Fibroblast of the conjunctiva (primary cell): ENCODE measurements at regions not wholly inside any gene's neighbourhood (a gene's known extent, or its start where the extent isn't known, plus 50 kb on each side); places are given as distances from the start of the nearest gene placed in this dataset.
"Not testable (repeated sequence)": the region's sequence is repeated elsewhere in the genome, so short reads cannot be mapped to it uniquely, and the experiment has no call there.

Source experiments
- DNase-seq: peaks from one replicate; pipeline ENCODE4 v3.0.0-alpha.2; 2010; ENCODE audit warnings: low read depth

DNA sequence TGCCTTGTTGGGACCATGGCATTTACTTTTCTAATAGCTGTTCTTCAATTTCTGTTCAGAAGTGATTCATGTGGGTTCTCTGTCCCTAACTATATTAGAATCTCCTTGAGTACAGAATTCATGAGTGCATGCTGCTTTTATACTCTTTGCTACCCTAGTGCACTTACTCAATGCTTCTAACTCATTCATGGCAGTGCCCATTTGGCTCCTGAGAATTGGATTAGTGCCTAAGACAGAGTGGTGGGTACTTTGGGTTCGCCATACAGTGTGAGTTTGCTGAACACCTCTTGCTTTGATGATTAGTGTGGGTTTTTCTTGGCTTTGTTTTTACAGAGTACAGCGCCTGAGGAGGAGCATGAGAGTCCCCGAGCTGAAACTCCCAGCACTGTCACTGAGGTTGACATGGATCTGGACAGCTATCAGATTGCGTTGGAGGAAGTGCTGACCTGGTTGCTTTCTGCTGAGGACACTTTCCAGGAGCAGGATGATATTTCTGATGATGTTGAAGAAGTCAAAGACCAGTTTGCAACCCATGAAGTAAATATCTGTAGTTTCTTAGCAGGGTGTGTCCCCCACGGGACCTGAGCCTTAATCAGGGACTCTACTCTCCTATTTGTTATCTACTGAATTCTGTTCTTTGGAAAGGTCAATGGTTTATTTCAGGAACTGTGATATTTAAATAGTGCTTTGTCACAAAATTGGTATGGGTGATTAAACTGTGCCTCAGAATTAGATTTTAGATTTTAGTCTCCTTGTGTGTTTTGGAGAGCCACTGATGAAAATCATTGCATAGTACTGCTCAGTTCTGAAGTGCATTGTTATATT is 150.7 kb downstream of the UTRN start:
- DNase-seq: no peak

DNA sequence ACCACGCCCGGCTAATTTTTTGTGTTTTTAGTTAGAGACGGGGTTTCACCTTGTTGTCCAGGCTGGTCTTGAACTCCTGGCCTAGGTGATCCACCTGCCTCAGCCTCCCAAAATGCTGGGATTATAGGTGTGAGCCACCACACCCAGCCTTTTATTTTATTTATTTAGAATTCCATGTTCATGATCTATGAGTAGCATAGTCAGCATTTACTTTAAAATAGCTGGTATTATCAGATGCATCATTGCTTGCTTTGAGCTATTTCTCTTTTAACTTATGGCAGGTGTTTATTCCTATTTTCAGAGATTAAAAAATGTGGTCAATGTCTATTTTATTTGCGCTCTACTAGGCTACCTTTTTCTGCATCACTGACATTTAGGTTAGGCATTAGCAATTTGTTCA is 152.0 kb downstream of the UTRN start:
- no peak for DNase-seq

DNA sequence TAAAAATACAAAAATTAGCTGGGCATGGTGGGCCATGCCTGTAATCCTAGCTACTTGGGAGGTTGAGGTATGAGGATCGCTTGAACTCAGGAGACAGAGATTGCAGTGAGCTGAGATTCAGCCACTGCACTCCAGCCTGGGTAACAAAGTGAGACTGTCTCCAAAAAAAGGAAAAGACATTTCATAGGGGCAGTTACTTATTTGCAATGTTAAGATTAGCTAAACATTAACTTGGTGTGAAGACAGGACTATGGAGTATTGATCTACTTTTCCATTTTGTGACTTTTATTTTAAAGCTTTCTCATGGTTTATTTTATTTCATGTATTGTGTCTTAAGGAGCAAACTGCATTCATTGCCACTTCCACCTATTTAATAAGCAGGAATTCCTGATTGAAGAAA is 153.0 kb downstream of the UTRN start:
- DNase-seq: no peak

DNA sequence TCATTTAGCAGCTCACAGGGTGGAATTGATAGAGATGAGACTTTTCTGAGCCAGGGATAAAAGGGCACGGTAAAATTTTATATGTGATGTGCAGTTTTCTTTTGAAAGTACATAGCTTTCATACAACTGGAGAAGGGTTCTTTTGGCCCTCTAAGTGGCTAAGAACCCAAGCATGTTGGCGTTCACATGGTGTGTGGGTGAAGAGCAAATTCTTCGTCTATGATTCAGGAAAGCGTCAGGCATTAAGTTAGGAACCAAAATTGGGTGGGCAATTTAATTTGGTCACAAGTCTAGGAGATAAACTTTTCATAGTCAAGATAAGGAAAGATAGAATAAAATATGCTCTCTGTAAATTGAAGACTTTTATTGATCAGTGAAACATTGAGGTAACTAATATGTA is 153.9 kb downstream of the UTRN start:
- no peak for DNase-seq

DNA sequence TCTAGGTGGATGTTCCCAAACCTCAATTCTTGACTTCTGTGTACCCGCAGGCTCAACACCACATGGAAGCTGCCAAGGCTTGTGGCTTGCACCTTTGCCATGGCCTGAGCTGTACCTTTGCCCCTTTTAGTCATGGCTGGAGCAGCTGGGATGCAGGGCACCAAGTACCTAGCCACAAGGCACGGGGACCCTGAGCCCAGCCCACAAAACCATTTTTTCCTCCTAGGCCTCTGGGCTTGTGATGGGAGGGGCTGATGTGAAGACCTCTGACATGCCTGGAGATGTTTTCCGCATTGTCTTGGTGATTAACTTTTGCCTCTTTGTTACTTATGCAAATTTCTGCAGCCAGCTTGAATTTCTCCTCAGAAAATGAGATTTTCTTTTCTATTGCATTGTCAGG is 156.7 kb downstream of the UTRN start:
- not testable (repeated sequence) for DNase-seq

DNA sequence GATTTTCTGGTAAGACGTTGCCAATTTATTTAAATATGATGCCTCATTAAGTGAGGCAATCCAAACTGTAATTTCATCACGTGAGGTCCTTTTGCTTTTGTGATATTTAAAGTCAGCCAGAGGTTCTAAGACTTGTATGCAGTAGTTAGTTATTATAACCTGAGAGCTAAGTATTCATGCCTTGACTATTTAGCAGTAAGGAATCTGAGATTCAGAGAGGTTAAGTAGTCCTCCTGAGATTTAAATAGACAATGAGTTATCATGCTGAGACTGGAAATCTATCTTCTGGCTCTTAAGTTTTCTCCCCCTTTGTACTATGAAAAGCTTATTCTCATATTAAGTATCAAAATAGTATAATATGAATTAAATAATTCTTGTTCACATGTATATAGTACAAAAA is 158.0 kb downstream of the UTRN start:
- no peak for DNase-seq

DNA sequence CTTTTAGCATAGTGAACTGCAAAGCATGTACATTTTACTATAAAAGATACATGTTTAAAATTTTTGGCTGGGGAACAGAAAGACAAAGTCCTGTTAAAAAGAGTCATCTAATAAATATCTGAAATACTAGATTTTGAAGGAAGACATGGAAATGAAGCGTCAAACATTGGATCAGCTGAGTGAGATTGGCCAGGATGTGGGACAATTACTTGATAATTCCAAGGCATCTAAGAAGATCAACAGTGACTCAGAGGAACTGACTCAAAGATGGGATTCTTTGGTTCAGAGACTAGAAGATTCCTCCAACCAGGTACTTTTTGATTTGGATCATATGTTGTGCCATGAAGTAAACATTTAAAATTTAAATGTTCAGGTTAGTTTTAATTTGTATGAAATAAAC is 162.3 kb downstream of the UTRN start:
- DNase-seq: no peak

DNA sequence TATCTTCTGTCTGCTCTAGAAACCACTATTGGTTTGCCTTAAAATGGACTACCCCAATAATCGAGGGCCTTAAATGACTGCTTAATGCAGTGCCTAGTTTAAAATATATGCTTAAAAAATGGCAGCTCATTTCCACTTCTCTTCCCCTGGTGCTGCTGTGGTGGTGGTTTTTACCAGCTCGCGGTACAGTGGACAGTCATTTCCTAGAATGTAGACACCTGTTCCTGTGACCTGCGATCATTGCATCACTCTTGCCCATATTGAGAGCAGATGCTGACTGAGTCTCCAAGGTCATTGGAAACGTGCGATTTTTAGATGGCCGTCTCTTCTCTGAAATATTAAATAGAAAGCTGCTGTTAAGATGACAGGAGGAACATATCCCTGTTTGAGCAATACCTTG is 164.1 kb downstream of the UTRN start:
- DNase-seq: no peak

DNA sequence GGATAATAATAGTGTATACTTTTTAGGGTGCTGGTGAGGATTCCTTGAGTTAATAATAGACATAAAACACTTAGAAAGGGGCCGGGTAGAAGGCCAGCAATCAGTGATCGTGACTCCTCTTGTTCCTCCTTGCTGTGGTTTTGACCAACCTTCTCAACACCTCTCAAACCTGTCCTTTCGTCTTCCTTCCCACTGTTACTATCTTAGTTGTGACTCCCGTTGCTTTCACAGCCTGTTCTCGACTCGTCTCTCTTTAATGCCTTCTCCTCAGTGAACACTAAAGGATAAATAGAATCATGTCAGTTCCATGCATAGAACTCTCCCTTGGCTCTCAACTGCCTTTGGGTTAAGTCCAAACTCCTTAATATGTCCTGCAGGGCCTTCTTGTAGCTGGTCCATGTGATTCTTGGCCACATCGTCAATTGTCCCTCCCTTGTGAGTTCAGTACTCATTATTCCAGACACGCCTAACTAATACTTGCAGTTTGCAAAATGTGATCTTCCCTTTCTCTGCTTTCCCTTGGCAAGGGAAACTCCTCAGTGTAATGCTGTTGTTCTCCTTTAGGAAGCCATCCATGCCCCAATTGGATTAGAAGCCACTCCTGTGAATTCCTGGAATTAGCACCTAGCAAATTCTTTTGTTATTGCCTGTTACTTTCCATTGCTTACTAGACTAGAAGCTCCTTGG is 164.9 kb downstream of the UTRN start:
- DNase-seq: peak; percentile 17

DNA sequence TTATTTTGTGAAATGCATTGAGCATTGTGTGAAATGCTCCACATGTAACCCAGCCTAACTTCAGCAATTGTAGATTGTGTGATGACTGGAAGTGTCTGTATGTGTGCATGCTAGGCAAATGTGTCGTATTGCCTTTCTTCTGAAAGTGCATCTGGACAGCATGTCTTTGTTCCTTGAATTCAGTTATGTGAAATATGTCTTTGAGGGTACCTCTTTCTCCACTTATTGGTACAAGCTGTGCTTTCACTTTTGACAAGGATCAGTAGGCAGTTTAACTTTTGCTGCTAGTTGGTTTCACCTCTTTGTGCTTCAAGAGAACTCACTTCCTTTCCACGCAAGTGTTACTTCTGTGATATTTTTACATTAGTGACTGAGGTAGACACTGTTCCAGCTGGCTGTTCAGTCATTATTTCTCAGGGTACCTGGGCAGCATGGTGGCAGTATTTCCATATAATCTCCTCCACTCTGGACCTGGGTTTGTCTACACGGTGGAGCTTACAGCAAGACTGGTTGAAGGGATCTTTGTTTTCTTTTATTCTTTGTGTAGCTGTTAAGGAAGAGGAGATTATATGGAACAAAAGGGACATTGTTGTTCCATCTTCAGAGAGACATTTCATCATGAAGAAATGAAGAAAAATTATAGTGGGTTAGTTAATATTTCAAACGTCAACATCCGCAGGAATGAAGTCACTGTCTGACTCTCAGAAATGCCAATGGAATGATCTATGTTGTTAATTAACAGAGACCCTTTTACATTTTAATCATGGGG is 175.4 kb downstream of the UTRN start:
- no peak for DNase-seq

DNA sequence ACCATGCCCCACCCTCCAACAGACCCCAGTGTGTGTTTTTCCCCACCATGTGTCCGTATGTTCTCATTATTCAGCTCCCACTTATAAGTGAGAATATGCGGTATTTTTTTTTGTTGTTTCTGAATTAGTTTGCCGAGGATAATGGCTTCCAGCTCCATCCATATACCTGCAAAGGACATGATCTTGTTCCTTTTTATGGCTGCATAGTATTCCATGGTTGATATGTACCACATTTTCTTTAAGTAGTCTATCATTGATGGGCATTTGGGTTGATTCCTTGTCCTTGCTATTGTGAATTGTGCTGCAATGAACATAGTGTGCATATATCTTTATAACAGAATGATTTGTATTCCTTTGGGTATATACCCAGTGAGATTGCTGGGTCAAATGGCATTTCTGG is 176.9 kb downstream of the UTRN start:
- no peak for DNase-seq

DNA sequence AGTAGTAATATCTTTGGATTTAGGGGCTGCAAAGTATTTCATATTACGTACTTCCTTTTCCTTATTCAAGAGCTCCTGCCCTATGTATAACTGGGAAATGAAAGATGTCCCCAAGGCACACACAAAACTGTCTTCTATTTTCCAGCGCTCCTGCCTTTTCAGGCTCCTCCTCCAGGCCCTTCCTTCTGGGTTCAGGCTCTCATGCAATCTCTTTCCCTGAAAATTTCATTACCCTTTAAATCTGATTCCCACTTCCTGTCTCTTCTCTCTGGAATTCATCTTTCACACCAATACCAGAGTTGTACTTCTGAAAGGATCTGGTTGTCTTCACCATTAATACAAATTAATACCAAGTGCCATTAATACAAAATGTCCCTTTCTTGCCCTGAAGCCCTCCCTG is 181.6 kb downstream of the UTRN start:
- no peak for DNase-seq

DNA sequence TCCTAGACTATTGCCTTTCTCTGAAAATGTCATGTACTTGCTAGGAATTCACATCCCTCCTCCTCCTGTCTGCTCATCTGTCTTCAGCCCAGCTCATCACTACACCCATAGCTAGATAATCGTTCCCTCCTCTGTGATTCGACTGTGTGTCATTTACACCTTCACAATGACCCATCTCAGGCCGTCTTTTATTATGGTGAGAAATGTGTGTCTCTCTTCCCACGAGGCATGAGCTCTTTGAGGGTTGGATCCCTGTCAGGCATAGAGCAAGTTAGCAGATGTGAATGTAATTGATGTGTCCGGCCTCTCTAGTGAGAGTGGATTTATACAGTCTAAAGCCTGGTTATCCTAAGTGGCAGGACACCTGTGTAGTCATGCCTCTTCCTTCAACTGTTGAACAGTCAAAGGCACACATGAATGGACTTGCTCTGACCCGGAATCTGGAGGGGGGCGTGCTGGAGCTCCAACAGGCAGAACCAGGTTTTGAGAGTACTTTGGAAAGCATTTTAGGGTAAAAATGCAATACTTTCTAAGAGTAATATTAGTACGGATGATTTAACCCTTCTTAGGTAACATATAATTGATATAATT is 182.1 kb downstream of the UTRN start:
- no peak for DNase-seq

DNA sequence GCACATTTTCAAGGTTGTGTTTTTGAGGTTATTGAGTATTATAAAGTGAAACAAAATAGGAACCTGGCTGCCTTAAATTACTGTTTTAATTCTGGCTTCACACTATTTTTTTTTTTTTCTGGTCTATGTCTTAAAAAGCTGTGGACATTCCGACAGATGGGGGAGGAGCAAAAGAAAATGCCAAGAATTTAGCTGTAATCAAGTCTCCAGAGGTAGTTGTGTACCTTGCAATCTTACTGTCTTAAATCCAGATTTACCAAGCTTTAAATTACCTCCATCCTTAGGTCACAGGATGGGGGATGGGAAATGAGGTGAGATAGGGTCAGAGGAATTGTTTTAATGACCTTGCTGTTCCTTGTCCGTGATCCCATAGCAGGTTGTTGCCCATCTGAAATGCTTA is 182.8 kb downstream of the UTRN start:
- DNase-seq: no peak

DNA sequence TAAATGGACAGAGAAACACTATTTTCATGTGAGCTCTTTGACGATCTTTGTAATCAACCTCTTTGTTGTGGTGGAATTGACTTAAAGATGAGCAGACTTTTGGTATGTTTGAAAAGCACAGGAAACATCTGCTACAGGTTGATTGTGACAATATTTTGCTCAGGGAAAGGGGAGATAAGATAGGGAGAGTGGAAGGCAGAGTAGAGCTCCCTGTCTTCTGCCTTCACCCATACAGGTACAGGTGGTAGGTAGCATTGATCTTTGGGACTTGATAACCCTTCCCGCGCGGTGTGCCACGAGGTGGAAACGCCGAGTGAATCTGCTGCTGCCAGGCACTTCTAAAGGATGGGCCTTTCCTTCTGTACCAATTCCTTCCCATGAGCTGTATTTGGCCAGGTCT is 183.6 kb downstream of the UTRN start:
- DNase-seq: no peak

DNA sequence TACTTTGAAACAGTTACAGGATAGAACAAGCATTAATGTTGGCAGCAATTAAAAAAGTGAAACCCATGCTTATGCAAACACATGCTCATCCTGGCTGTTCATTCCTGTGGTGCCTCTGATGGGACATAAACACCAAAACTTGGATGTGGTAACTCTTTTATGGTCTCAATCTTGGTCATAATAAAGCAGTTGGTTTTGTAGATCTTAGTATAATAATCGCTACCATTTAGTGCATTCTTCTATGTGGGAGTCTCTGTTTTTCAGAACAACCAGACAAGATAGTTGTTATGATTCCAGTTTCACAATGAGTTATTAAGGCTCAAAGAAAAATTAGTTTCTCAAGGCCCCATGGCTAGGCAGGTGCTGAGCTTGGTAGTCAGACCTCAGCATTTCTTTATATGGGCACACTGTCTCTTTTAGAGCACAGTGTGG is 184.0 kb downstream of the UTRN start:
- DNase-seq: no peak

DNA sequence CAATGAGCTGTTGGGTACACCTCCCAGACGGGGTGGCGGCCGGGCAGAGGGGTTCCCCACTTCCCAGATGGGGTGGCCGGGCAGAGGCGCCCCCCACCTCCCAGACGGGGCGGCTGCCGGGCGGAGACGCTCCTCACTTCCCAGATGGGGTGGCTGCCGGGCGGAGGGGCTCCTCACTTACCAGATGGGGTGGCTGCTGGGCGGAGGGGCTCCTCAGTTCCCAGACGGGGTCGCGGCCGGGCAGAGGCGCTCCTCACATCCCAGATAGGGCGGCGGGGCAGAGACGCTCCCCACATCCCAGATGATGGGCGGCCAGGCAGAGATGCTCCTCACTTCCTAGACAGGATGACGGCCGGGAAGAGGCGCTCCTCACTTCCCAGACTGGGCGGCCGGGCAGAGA is 185.1 kb downstream of the UTRN start:
- DNase-seq: not testable (repeated sequence)

DNA sequence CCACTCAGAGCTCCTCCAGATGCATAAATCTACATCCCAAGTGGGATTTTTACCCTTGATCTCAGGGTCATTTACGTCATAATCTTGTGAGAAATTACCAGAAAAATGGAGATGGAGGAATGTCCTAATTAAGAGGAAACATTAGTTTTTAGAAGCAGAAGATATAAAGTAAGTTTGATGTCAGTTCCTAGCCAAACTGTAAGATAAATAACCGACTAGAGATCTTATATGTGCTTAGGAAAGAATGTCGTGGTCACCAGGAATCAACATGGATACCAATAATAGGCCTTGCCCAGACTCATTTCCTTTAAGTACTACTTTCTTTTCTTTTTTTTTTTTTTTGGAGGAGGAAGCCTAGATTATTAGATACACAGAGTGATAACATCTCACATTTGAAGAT is 186.9 kb downstream of the UTRN start:
- no peak for DNase-seq

DNA sequence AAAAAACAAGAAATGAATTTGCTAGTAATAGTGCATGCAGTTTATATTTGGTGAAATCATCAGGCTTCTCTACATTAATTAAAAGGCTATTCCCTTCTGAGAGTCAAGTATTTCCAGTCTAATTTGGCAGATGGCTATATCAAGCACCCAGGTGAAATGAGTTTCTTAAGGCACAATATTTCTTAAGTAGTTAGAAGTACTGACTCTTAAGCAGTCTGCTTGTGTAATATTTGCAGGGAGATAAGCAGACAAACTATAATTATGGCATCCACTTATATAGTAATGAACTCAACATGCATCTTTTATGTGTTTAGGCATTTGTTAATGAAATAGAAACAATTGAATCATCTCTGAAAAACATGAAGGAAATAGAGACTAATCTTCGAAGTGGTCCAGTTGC is 189.2 kb downstream of the UTRN start:
- DNase-seq: no peak

DNA sequence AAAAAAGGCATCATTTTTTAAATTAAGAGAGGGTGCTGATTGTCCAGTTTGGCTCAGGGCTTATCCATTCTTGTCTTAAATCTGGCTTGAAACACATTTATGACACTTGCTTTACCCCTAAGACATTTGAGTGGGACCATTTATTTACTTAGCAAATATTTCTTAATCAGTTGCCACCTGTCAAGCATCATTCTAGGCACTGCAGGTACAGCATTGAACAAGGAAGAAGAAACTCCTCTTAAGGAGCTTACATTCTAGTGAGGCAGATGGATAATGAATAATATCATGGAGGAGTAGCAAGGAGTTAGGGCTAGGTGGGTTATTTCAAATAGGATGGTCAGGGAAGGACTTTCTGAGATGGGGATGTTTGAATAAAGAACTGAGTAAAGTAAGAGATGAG is 189.8 kb downstream of the UTRN start:
- DNase-seq: no peak

DNA sequence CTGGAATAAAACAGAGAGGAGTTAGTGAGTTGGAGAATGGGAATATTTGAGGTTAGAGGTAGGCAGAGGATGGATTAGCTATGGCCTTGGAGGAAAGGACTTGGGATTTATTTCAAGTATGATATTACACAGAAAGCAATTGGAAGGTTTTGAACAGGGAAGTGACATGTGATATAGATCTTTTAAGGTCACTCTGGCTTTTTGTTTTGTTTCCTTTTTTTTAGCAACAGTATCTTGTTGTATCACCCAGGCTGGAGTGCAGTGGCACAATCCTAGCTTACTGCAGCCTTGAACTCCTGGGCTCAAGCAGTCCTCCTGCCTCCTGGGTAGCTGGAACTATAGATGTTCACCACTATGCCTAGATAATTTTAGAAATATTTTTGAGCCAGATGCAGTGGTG is 190.3 kb downstream of the UTRN start:
- no peak for DNase-seq

DNA sequence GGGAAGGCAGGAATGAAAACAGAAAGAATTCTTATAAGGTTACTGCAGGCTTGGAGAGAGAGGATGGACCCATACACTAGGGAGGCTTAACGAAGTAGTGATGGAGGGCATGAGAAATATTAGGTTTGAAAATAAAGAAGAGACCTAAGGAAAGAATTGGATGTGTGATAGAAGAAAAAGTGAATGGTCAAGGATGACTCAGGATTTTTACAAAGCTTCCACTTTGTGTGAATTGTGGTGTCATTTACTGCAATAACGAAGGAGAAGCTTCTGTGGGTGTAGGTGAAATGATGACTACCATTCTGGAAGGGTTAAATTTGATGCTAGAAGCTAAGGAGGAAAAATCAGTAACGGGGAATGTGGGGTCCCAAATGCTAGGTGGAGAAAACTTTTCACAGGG is 191.2 kb downstream of the UTRN start:
- DNase-seq: no peak

DNA sequence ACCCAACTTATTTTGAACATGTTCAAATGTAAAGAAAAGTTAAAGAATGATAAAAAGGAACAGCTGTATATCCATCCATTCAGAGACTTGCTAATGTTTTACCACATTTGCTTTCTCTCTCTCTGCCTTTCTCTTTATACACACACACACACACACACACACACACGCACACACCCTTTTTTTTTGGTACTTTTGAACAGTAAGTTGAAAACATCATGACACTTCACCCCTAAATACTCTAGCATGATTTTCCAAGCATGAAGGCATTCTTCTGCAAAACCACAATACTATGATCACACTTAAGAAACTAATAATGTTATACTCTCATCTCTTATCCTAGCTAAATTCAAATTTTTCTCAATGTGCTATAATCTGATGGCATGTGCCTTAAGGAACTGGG is 192.3 kb downstream of the UTRN start:
- DNase-seq: peak; percentile 27
